Kidney (tissue), 13 donors: ENCODE measurements at regions not wholly inside any gene's neighbourhood (a gene's known extent, or its start where the extent isn't known, plus 50 kb on each side); places are given as distances from the start of the nearest gene placed in this dataset.

ENCODE experiments used
- DNase-seq, 5 donors: peaks; one replicate each; pipeline ENCODE4 v3.0.0-alpha.2; 2013 to 2020
- FAIRE-seq: peaks from 2 replicates; lab custom pipeline; 2012; peaks lifted over from hg19 to GRCh38; lab: Jason Lieb, UNC
- H3K27ac ChIP-seq, 2 donors: one replicate each; pipeline ENCODE4 v1.7.0; 2013; ENCODE audit warnings: low read depth in 2 of 2, low read length in 2 of 2, inconsistent platforms in 1 of 2
- H3K27me3 ChIP-seq: one replicate; pipeline ENCODE4 v1.7.1; 2013; ENCODE audit warnings: low read length, inconsistent platforms; ENCODE audit not compliant: control insufficient read depth, insufficient read depth
- H3K36me3 ChIP-seq, 3 donors: one replicate each; pipeline versions ENCODE4 v1.7.0 to v1.7.1; 2013; ENCODE audit warnings: low read length in 3 of 3, control low read depth in 1 of 3, inconsistent platforms in 1 of 3; ENCODE audit not compliant: insufficient read depth in 3 of 3, control insufficient read depth in 2 of 3
- H3K4me1 ChIP-seq, 3 donors: one replicate each; pipeline versions ENCODE4 v1.7.0 to v1.7.1; 2013; ENCODE audit warnings: low read length in 3 of 3, inconsistent platforms in 1 of 3, low read depth in 1 of 3; ENCODE audit not compliant: control insufficient read depth in 2 of 3, insufficient read depth in 2 of 3
- H3K4me3 ChIP-seq, 3 donors: one replicate each; pipeline versions ENCODE4 v1.7.0 to v1.8.1; 2013; ENCODE audit warnings: low read length in 3 of 3, control low read depth in 1 of 3, inconsistent platforms in 1 of 3
- H3K9ac ChIP-seq, 3 donors: one replicate each; pipeline versions ENCODE4 v1.7.0 to v1.7.1; 2013; ENCODE audit warnings: low read length in 3 of 3, control low read depth in 1 of 3, inconsistent platforms in 1 of 3
- H3K9me3 ChIP-seq, 3 donors: one replicate each; pipeline versions ENCODE4 v1.7.0 to v1.7.1; 2013; ENCODE audit warnings: low read length in 3 of 3, control low read depth in 1 of 3, inconsistent platforms in 1 of 3; ENCODE audit not compliant: control insufficient read depth in 2 of 3, insufficient read depth in 1 of 3
- intact Hi-C: fragments of 100-400 bp; cut with DNase I; formaldehyde crosslinking; loops from one replicate; pipeline ENCODE4 v1.11.1; 2022
- TF ChIP-seq, protein P1 (sequence below): IDR thresholded peaks from 3 replicates; pipeline ENCODE4 v1.5.1; 2012; ENCODE audit warnings: mild to moderate bottlenecking, moderate library complexity, borderline replicate concordance; ENCODE audit not compliant: insufficient read depth; ENCODE audit errors: extremely low read depth
- donor health status: control.
- donor health status: control.
- donor health status: control.
- donor health status: control.
- donor health status: control.
- donor health status: DM: yes; HTN: yes; CAD: no.
- donor health status: Normal renal cell carcinoma (clear cell type).

GRCh38 chr13:65868884-65869283, 1361.3 kb downstream of the PCDH9 start:
- Histone ChIP-seq H3K4me1 (no peaks in the 10 kb centered on the region), H3K36me3 (no peaks in the 10 kb centered on the region), H3K9me3 (no peaks in the 10 kb centered on the region), H3K9ac (no peak overlapping the region), H3K27ac (no peak overlapping the region), H3K27me3 (no peaks in the 10 kb centered on the region), H3K4me3 (no peak overlapping the region)
- intact Hi-C loops = no loop called here
- FAIRE-seq (no peak), DNase-seq (no peak)
- TF ChIP-seq, protein P1, sequence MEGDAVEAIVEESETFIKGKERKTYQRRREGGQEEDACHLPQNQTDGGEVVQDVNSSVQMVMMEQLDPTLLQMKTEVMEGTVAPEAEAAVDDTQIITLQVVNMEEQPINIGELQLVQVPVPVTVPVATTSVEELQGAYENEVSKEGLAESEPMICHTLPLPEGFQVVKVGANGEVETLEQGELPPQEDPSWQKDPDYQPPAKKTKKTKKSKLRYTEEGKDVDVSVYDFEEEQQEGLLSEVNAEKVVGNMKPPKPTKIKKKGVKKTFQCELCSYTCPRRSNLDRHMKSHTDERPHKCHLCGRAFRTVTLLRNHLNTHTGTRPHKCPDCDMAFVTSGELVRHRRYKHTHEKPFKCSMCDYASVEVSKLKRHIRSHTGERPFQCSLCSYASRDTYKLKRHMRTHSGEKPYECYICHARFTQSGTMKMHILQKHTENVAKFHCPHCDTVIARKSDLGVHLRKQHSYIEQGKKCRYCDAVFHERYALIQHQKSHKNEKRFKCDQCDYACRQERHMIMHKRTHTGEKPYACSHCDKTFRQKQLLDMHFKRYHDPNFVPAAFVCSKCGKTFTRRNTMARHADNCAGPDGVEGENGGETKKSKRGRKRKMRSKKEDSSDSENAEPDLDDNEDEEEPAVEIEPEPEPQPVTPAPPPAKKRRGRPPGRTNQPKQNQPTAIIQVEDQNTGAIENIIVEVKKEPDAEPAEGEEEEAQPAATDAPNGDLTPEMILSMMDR = no peak

DNA sequence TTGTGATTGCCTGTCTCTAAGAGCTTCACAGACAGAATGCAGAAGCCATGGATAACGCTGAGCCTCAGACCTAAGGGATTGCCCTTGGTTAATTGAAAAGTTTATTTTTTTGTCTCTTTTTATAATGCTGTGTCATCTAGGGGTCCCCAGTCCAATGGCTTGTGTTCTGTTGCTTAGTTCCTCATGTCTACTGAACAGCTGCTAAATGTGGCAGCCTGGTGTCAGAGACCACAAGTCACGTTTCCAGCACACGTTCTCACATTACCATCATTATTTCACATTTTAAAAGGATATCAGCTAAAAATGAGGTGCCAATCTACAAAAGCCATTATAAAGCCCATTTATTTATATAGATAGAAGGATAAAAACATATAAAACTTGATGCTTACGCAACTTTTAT, 1362.0 kb downstream of the PCDH9 start:
- TF ChIP-seq, protein P1 = no peak
- no peaks in the 10 kb centered on the region for H3K9me3 ChIP-seq
- no peak for DNase-seq
- H3K27ac ChIP-seq = no peak overlapping the region
- no peaks in the 10 kb centered on the region for H3K27me3 ChIP-seq
- intact Hi-C loops = no loop called here
- no peak overlapping the region for H3K9ac ChIP-seq
- FAIRE-seq = no peak
- no peaks in the 10 kb centered on the region for H3K4me1 ChIP-seq
- H3K36me3 ChIP-seq = no peaks in the 10 kb centered on the region
- no peak overlapping the region for H3K4me3 ChIP-seq

DNA sequence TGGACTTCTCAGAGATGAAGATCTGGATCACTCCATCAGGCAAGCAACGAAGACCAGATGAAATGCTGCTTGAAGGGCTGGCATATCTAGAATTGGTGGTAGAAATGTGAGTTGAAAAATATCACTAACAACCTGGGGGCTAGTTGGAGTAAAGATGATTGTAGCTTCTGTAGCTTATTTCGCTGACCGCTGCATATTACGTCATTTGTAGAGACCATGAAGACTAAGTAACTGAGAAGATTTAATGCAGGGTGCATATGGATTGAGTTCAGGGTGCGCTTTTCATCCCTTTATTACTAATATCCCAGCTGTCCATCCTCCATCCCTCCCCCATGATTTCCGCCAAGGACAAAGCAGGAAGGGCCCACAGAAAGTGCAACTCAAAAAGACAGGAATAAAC, 1364.0 kb downstream of the PCDH9 start:
- DNase-seq = no peak
- Histone ChIP-seq H3K27ac (no peak overlapping the region), H3K4me3 (no peak overlapping the region), H3K36me3 (no peaks in the 10 kb centered on the region), H3K4me1 (no peaks in the 10 kb centered on the region), H3K27me3 (no peaks in the 10 kb centered on the region), H3K9ac (no peak overlapping the region), H3K9me3 (no peaks in the 10 kb centered on the region)
- no peak for FAIRE-seq
- intact Hi-C loops = no loop called here
- TF ChIP-seq, protein P1 = no peak

GRCh38 chr13:65865206-65865605, 1364.9 kb downstream of the PCDH9 start:
- FAIRE-seq (no peak), DNase-seq (no peak)
- no peaks in the 10 kb centered on the region for H3K4me1 ChIP-seq
- no peak overlapping the region for H3K4me3 ChIP-seq
- intact Hi-C loops = no loop called here
- TF ChIP-seq, protein P1 = no peak
- no peaks in the 10 kb centered on the region for H3K36me3 ChIP-seq
- no peaks in the 10 kb centered on the region for H3K27me3 ChIP-seq
- no peak overlapping the region for H3K9ac ChIP-seq
- no peak overlapping the region for H3K27ac ChIP-seq
- no peaks in the 10 kb centered on the region for H3K9me3 ChIP-seq
